ENCODE measurements at regions not wholly inside any gene's neighbourhood (a gene's known extent, or its start where the extent isn't known, plus 50 kb on each side); places are given as distances from the start of the nearest gene placed in this dataset.

- no peak overlapping the region for H3K4me3 ChIP-seq (ENCODE audit: low read depth, low read length)
- no peak for DNase-seq (ENCODE audit: low read depth)
- TF ChIP-seq CTCF (IDR thresholded peaks at IDR 0.05; ENCODE audit: low read depth, low read length, missing control alignments): no peak
Observed at GRCh38 chr21:39088831-39089380, 94.3 kb downstream of the PSMG1 start.

- DNase-seq (ENCODE audit: low read depth): no peak
- TF ChIP-seq CTCF (IDR thresholded peaks at IDR 0.05; ENCODE audit: low read depth, low read length, missing control alignments): no peak
- H3K4me3 ChIP-seq (ENCODE audit: low read depth, low read length): no peak overlapping the region
Observed at GRCh38 chr21:39088031-39088370, 95.2 kb downstream of the PSMG1 start.

- TF ChIP-seq CTCF (IDR thresholded peaks at IDR 0.05; ENCODE audit: low read depth, low read length, missing control alignments): no peak
- no peak for DNase-seq (ENCODE audit: low read depth)
- H3K4me3 ChIP-seq (ENCODE audit: low read depth, low read length): no peak overlapping the region
Observed at GRCh38 chr21:39087238-39088030, 95.8 kb downstream of the PSMG1 start.

- DNase-seq (ENCODE audit: low read depth): no peak
- H3K4me3 ChIP-seq (ENCODE audit: low read depth, low read length): no peak overlapping the region
- no peak for TF ChIP-seq CTCF (IDR thresholded peaks at IDR 0.05; ENCODE audit: low read depth, low read length, missing control alignments)
Observed at GRCh38 chr21:39086547-39086946, 96.7 kb downstream of the PSMG1 start.

GRCh38 chr21:39085843-39086405 is 97.3 kb downstream of the PSMG1 start:
- DNase-seq (ENCODE audit: low read depth): no peak
- no peak overlapping the region for H3K4me3 ChIP-seq (ENCODE audit: low read depth, low read length)
- no peak for TF ChIP-seq CTCF (IDR thresholded peaks at IDR 0.05; ENCODE audit: low read depth, low read length, missing control alignments)

- no peak overlapping the region for H3K4me3 ChIP-seq (ENCODE audit: low read depth, low read length)
- no peak for DNase-seq (ENCODE audit: low read depth)
- no peak for TF ChIP-seq CTCF (IDR thresholded peaks at IDR 0.05; ENCODE audit: low read depth, low read length, missing control alignments)
Observed at GRCh38 chr21:39084979-39085729, 98.1 kb downstream of the PSMG1 start.
